ENCODE measurements at regions not wholly inside any gene's neighbourhood (a gene's known extent, or its start where the extent isn't known, plus 50 kb on each side); places are given as distances from the start of the nearest gene placed in this dataset.

DNA sequence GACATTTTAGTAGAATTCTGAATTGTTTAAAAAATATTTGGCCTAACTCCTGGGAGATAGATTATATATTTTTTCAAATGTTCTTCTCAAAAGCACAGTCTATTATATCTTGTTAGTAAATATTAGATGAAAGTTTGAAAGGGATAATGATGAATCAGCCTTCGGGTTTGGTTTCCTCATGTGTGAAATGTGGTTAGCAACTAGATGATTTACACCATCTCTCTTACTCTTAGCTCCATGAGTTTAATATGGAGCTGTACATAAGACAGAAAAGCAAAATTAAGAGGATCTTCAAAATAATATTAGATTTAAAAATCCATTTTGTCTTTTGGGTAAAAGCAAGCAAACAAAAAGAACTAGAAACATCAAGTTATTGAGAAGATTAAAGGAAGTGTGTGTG, 120.8 kb upstream of the SFRP2 start:
- no peak for DNase-seq
- no peaks in the 10 kb centered on the region for H3K36me3 ChIP-seq
- H3K27me3 ChIP-seq (ENCODE audit: insufficient read depth, low read depth, severe bottlenecking), result no peaks in the 10 kb centered on the region
- TF ChIP-seq, protein P1, sequence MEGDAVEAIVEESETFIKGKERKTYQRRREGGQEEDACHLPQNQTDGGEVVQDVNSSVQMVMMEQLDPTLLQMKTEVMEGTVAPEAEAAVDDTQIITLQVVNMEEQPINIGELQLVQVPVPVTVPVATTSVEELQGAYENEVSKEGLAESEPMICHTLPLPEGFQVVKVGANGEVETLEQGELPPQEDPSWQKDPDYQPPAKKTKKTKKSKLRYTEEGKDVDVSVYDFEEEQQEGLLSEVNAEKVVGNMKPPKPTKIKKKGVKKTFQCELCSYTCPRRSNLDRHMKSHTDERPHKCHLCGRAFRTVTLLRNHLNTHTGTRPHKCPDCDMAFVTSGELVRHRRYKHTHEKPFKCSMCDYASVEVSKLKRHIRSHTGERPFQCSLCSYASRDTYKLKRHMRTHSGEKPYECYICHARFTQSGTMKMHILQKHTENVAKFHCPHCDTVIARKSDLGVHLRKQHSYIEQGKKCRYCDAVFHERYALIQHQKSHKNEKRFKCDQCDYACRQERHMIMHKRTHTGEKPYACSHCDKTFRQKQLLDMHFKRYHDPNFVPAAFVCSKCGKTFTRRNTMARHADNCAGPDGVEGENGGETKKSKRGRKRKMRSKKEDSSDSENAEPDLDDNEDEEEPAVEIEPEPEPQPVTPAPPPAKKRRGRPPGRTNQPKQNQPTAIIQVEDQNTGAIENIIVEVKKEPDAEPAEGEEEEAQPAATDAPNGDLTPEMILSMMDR (IDR thresholded peaks at IDR 0.05; ENCODE audit: low read depth, low read length), result no peak
- H3K27ac ChIP-seq, result no peak overlapping the region
- H3K9me3 ChIP-seq (ENCODE audit: severe bottlenecking), result no peaks in the 10 kb centered on the region
- H3K4me3 ChIP-seq (ENCODE audit: low read depth, low read length), result no peak overlapping the region

DNA sequence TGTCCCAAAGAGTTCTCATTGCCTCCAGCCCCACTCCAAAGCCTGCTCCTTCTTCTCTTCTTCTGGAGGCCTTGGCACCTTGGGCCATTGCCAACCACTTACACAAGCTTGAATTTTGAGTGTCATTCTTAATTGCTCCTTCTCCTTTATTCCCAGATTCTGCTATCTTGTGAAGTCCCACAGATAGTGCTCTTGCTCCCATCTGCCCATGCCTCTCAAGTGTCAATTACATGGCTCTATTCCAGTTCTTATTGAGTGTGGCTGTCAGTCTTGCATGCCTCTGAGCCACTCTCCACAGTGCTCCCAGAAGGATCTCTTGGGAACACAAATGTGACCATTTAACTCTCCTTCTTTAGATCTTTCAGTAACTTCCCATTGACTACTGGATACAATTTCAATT, 117.3 kb upstream of the SFRP2 start:
- H3K36me3 ChIP-seq, result no peaks in the 10 kb centered on the region
- no peaks in the 10 kb centered on the region for H3K27me3 ChIP-seq (ENCODE audit: insufficient read depth, low read depth, severe bottlenecking)
- H3K4me3 ChIP-seq (ENCODE audit: low read depth, low read length), result no peak overlapping the region
- H3K27ac ChIP-seq, result no peak overlapping the region
- DNase-seq, result no peak
- TF ChIP-seq, protein P1 (IDR thresholded peaks at IDR 0.05; ENCODE audit: low read depth, low read length), result no peak
- peaks cover 3% of the 10 kb centered on the region for H3K9me3 ChIP-seq (ENCODE audit: severe bottlenecking)

DNA sequence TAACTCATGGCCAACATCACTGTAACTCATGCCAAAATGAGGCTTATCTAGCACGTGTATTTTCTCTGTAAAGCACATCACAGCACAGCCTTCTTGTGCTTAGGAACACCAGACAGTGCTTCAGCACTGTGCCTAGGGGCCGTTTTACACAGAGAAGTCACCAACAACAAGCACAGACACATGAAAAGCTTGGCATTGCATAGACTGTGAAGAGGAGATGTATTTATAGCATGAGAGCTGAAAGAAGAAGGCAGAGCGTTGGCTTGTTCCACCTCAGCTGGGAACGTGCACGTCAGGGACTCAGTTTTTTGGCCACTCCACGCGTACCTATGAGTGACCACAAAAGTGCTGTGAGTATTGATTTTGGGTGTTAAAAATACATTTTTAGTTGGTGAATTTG, 116.3 kb upstream of the SFRP2 start:
- TF ChIP-seq, protein P1 (IDR thresholded peaks at IDR 0.05; ENCODE audit: low read depth, low read length), result no peak
- Histone ChIP-seq H3K4me3 (ENCODE audit: low read depth, low read length) (no peak overlapping the region), H3K27ac (no peak overlapping the region), H3K36me3 (no peaks in the 10 kb centered on the region), H3K27me3 (ENCODE audit: insufficient read depth, low read depth, severe bottlenecking) (no peaks in the 10 kb centered on the region), H3K9me3 (ENCODE audit: severe bottlenecking) (peaks cover 3% of the 10 kb centered on the region)
- no peak for DNase-seq

DNA sequence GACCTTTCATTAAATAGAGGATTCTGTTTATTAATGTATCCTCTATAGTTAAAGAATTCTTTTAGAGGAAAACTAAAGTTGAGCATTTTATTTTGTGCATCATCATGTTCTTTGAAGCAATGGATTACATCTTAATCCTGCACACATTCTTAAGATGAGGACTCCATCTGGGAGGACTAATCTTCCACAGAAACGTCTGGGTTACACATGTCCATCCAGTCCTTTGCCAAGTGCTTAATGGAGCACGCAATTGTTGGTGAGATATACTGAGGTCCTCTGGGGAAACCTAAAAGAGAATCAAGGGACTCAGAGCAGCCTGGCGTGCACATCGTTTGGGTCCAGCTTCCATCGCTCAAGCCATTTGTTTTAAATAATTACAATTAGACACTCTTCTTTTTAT, 115.1 kb upstream of the SFRP2 start:
- Histone ChIP-seq H3K4me3 (ENCODE audit: low read depth, low read length) (no peak overlapping the region), H3K9me3 (ENCODE audit: severe bottlenecking) (peaks cover 3% of the 10 kb centered on the region), H3K27me3 (ENCODE audit: insufficient read depth, low read depth, severe bottlenecking) (no peaks in the 10 kb centered on the region), H3K36me3 (no peaks in the 10 kb centered on the region), H3K27ac (peak overlapping the region; percentile 7; the same call in 1 of the 2 replicates)
- TF ChIP-seq, protein P1 (IDR thresholded peaks at IDR 0.05; ENCODE audit: low read depth, low read length), result no peak
- peak; percentile 43 for DNase-seq

DNA sequence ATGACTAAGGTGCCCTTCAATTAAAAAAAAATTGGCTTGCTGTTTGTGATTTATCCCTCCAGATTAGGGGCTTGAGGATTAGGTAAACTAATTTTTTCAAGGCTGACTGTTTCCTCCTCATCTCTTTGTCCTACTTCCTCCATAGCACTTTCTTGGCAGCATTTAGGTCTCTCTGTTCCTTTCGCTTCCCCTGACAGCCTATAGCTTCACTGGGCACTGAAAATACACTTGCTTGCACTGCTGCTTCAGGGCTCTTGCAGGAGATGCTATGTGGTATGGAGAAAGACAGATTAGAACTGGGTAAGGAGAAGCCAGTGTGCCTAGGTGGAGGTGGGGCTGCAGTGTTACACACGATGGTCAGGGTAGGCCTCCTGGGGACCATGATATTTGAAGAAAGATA, 112.3 kb upstream of the SFRP2 start:
- no peak for DNase-seq
- Histone ChIP-seq H3K27me3 (ENCODE audit: insufficient read depth, low read depth, severe bottlenecking) (no peaks in the 10 kb centered on the region), H3K9me3 (ENCODE audit: severe bottlenecking) (peaks cover 6% of the 10 kb centered on the region), H3K4me3 (ENCODE audit: low read depth, low read length) (no peak overlapping the region), H3K27ac (no peak overlapping the region), H3K36me3 (no peaks in the 10 kb centered on the region)
- TF ChIP-seq, protein P1 (IDR thresholded peaks at IDR 0.05; ENCODE audit: low read depth, low read length), result no peak

DNA sequence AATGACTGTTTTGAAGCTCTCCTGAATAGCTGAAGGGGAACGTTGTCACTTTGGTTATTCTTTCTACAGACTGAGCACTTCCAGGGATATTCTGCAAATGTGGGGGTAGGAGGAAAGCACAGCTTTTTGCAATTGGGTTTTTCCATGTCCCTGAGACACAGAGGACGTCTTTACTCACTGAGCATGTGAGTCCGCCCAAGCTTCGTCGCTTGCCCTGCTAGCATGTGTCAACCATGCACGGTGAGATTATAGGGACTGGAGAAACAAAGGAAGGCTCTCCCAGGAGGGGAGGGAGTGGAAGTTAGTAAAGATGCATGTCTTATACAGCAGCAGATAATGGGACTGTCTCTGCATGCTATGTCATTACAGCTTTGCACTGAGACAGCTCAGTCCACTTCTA, 111.5 kb upstream of the SFRP2 start:
- Histone ChIP-seq H3K9me3 (ENCODE audit: severe bottlenecking) (peaks cover 6% of the 10 kb centered on the region), H3K27ac (no peak overlapping the region), H3K36me3 (no peaks in the 10 kb centered on the region), H3K27me3 (ENCODE audit: insufficient read depth, low read depth, severe bottlenecking) (no peaks in the 10 kb centered on the region), H3K4me3 (ENCODE audit: low read depth, low read length) (no peak overlapping the region)
- TF ChIP-seq, protein P1 (IDR thresholded peaks at IDR 0.05; ENCODE audit: low read depth, low read length), result no peak
- DNase-seq, result no peak

Measured in WERI-Rb-1 (cell line).